Hepatocyte (in vitro differentiated cells): ENCODE measurements at regions not wholly inside any gene's neighbourhood (a gene's known extent, or its start where the extent isn't known, plus 50 kb on each side); places are given as distances from the start of the nearest gene placed in this dataset.

ENCODE experiments used
- DNase-seq: peaks from one replicate; pipeline ENCODE4 v3.0.0-alpha.2; 2016; ENCODE audit warnings: low spot score
- H2AFZ ChIP-seq: fragments of 200-600 bp; sonication (generic); 2 replicates; pipeline ENCODE4 v1.6.0; 2016; ENCODE audit warnings: antibody characterized with exemption, mild to moderate bottlenecking
- H3K27ac ChIP-seq: fragments of 200-600 bp; sonication (generic); 2 replicates; pipeline ENCODE4 v1.5.1; 2016; ENCODE audit warnings: mild to moderate bottlenecking
- H3K27me3 ChIP-seq: fragments of 200-600 bp; sonication (generic); 2 replicates; pipeline ENCODE4 v1.6.1; 2016
- H3K36me3 ChIP-seq: fragments of 200-600 bp; sonication (generic); replicated peaks from 2 replicates; pipeline ENCODE4 v1.5.1; 2016; ENCODE audit warnings: low read depth; ENCODE audit not compliant: insufficient read depth
- H3K4me1 ChIP-seq: fragments of 200-600 bp; sonication (generic); 2 replicates; pipeline ENCODE4 v1.5.1; 2016; ENCODE audit warnings: mild to moderate bottlenecking, moderate library complexity; ENCODE audit not compliant: insufficient read depth
- H3K4me2 ChIP-seq: fragments of 200-600 bp; sonication (generic); 2 replicates; pipeline ENCODE4 v1.6.0; 2016
- H3K4me3 ChIP-seq: fragments of 200-600 bp; sonication (generic); 2 replicates; pipeline ENCODE4 v1.5.1; 2016; ENCODE audit warnings: mild to moderate bottlenecking
- H3K79me2 ChIP-seq: fragments of 200-600 bp; sonication (generic); 2 replicates; pipeline ENCODE4 v1.6.0; 2017; ENCODE audit warnings: mild to moderate bottlenecking
- H3K9me2 ChIP-seq: fragments of 200-600 bp; sonication (generic); replicated peaks from 2 replicates; pipeline ENCODE4 v1.6.0; 2017; ENCODE audit warnings: mild to moderate bottlenecking; ENCODE audit not compliant: insufficient read depth
- H3K9me3 ChIP-seq: fragments of 200-600 bp; sonication (generic); 2 replicates; pipeline ENCODE4 v1.5.1; 2016; ENCODE audit warnings: low read depth, mild to moderate bottlenecking
- H4K20me1 ChIP-seq: fragments of 200-600 bp; sonication (generic); 2 replicates; pipeline ENCODE4 v1.6.0; 2016; ENCODE audit warnings: mild to moderate bottlenecking; ENCODE audit not compliant: insufficient read depth, poor library complexity, severe bottlenecking
- EZH2 ChIP-seq: fragments of 200-600 bp; sonication (generic); IDR thresholded peaks from 2 replicates; pipeline ENCODE4 v1.6.1; 2016; ENCODE audit warnings: antibody characterized with exemption, mild to moderate bottlenecking, borderline replicate concordance
- EZH2phosphoT487 ChIP-seq: fragments of 200-600 bp; sonication (generic); IDR thresholded peaks from one replicate; pipeline ENCODE4 v1.6.1; 2018; ENCODE audit warnings: antibody characterized with exemption, mild to moderate bottlenecking, low read depth, moderate library complexity; ENCODE audit not compliant: unreplicated experiment, severe bottlenecking
- WGBS: methylation state at CpG from one replicate; pipeline ENCODE4 v1.1.6; 2016; ENCODE audit warnings: low lambda C conversion rate; ENCODE audit errors: missing lambda C conversion rate; 5-methylcytosine and 5-hydroxymethylcytosine counted together
- TF ChIP-seq, protein P1 (sequence below): fragments of 200-600 bp; sonication (generic); IDR thresholded peaks from 2 replicates; pipeline ENCODE4 v1.5.1; 2016; ENCODE audit warnings: antibody characterized with exemption, mild to moderate bottlenecking; ENCODE audit not compliant: poor library complexity

DNA sequence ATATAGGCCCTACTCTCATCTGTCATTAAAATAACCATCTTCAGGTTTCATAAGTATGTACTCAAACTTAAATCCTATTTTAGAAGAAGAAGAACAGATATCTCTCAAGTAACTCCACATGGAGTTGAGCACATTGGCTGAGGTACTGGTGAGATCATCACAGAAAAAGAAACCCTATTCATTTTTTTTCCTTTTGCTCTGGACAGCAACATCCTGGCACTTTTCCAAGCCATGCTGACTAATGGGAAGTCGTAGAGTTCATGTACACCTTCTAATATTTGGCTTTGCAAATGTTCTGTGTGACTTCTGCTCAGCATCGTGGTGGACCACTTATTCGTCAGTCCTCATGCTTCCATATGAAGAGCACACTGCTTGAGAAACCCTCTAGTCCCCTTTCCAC is 336.0 kb upstream of the KCNH8 start:
- Histone ChIP-seq H4K20me1 (no peaks in the 10 kb centered on the region), H3K79me2 (no peaks in the 10 kb centered on the region), H3K9me3 (no peaks in the 10 kb centered on the region), H3K4me1 (no peaks in the 10 kb centered on the region), H3K9me2 (no peaks in the 10 kb centered on the region), H3K27ac (no peak overlapping the region), H3K4me3 (no peak overlapping the region), H2AFZ (no peak overlapping the region), H3K27me3 (no peaks in the 10 kb centered on the region), H3K36me3 (no peaks in the 10 kb centered on the region), H3K4me2 (no peak overlapping the region)
- WGBS: 85% methylated on average over 3 of the region's 3 CpGs
- TF ChIP-seq, protein P1, sequence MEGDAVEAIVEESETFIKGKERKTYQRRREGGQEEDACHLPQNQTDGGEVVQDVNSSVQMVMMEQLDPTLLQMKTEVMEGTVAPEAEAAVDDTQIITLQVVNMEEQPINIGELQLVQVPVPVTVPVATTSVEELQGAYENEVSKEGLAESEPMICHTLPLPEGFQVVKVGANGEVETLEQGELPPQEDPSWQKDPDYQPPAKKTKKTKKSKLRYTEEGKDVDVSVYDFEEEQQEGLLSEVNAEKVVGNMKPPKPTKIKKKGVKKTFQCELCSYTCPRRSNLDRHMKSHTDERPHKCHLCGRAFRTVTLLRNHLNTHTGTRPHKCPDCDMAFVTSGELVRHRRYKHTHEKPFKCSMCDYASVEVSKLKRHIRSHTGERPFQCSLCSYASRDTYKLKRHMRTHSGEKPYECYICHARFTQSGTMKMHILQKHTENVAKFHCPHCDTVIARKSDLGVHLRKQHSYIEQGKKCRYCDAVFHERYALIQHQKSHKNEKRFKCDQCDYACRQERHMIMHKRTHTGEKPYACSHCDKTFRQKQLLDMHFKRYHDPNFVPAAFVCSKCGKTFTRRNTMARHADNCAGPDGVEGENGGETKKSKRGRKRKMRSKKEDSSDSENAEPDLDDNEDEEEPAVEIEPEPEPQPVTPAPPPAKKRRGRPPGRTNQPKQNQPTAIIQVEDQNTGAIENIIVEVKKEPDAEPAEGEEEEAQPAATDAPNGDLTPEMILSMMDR: no peak
- TF ChIP-seq EZH2phosphoT487: no peak
- no peak for TF ChIP-seq EZH2
- DNase-seq: peak; percentile 35

GRCh38 chr3:18810306-18810661 is 338.0 kb upstream of the KCNH8 start:
- Histone ChIP-seq H3K4me2 (no peak overlapping the region), H3K4me1 (no peaks in the 10 kb centered on the region), H2AFZ (no peak overlapping the region), H4K20me1 (no peaks in the 10 kb centered on the region), H3K27ac (no peak overlapping the region), H3K79me2 (no peaks in the 10 kb centered on the region), H3K9me3 (no peaks in the 10 kb centered on the region), H3K9me2 (no peaks in the 10 kb centered on the region), H3K36me3 (no peaks in the 10 kb centered on the region), H3K27me3 (no peaks in the 10 kb centered on the region), H3K4me3 (no peak overlapping the region)
- DNase-seq: no peak
- TF ChIP-seq EZH2 (no peak), EZH2phosphoT487 (no peak)
- TF ChIP-seq, protein P1: no peak
- 94% methylated on average over 1 of the region's 1 CpG for WGBS

DNA sequence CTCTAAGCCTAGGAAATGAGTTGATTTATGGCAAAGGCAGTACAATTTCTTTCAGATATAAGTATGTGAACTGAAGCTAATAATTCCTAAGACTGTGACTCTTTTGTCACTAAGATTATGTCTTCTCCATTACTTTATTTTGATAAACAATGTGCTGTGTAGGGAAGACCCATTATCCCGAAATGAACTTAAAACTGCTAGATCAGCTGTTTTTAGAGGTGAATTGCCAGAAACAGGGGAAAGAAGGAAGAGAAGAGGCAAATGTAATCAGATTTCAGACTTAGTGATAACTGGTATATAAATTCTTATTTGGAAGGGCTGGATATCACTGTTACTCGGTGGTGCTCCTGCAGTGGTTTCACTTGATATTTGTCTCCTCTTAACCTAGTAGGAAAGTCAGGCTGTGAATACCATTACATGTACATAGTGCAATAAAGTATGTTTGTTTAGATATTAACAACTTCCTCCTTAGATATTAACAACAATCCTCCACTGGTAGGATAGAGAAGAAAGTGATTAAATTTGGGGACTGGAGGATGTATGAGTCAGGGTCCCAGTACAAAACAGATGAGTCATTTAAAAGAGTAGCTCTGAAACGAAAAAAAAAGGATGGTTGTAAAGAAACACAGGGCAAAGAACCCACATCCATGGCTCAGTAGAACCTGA is 338.5 kb upstream of the KCNH8 start:
- DNase-seq: no peak
- Histone ChIP-seq H3K79me2 (no peaks in the 10 kb centered on the region), H3K9me3 (no peaks in the 10 kb centered on the region)

More for the DNA sequence above, 338.5 kb upstream of the KCNH8 start:
- Histone ChIP-seq H4K20me1 (no peaks in the 10 kb centered on the region), H3K9me2 (no peaks in the 10 kb centered on the region), H2AFZ (no peak overlapping the region), H3K27ac (no peak overlapping the region), H3K4me2 (no peak overlapping the region), H3K4me3 (no peak overlapping the region), H3K27me3 (no peaks in the 10 kb centered on the region), H3K4me1 (no peaks in the 10 kb centered on the region), H3K36me3 (no peaks in the 10 kb centered on the region)
- WGBS: 75% methylated on average over 3 of the region's 3 CpGs
- TF ChIP-seq EZH2 (no peak), EZH2phosphoT487 (no peak)
- TF ChIP-seq, protein P1: no peak
